HepG2 (cell line): ENCODE measurements at regions not wholly inside any gene's neighbourhood (a gene's known extent, or its start where the extent isn't known, plus 50 kb on each side); places are given as distances from the start of the nearest gene placed in this dataset.

Source experiments
- CCDC6 ChIP-seq: sonication (generic); formaldehyde crosslinking; IDR thresholded peaks from 2 replicates; pipeline ENCODE4 v1.8.1; 2022; ENCODE audit warnings: mild to moderate bottlenecking, missing genetic modification reagents, moderate library complexity
- GLI4 ChIP-seq: sonication (generic); formaldehyde crosslinking; IDR thresholded peaks from 2 replicates; pipeline ENCODE4 v1.5.1; 2020; ENCODE audit warnings: missing genetic modification reagents, mild to moderate bottlenecking, moderate library complexity, borderline replicate concordance
- JARID2 ChIP-seq: sonication (generic); formaldehyde crosslinking; IDR thresholded peaks from 2 replicates; pipeline ENCODE4 v1.8.1; 2023; ENCODE audit warnings: missing genetic modification reagents, inconsistent platforms; ENCODE audit not compliant: insufficient replicate concordance
- NFIC ChIP-seq: IDR thresholded peaks from 2 replicates; pipeline ENCODE4 v1.6.1; 2012; ENCODE audit warnings: mild to moderate bottlenecking, low read length, inconsistent platforms
- NRL ChIP-seq: sonication (generic); formaldehyde crosslinking; IDR thresholded peaks from 2 replicates; pipeline ENCODE4 v1.5.0; 2020; ENCODE audit warnings: missing genetic modification reagents, mild to moderate bottlenecking, moderate library complexity, borderline replicate concordance
- SALL1 ChIP-seq: sonication (generic); formaldehyde crosslinking; IDR thresholded peaks from 2 replicates; pipeline ENCODE4 v1.8.0; 2022; ENCODE audit warnings: mild to moderate bottlenecking, missing genetic modification reagents
- SCMH1 ChIP-seq: sonication (generic); formaldehyde crosslinking; IDR thresholded peaks from 2 replicates; pipeline ENCODE4 v1.9.0; 2021; ENCODE audit warnings: missing genetic modification reagents, mild to moderate bottlenecking, borderline replicate concordance
- SPEN ChIP-seq: sonication (generic); formaldehyde crosslinking; IDR thresholded peaks from 2 replicates; pipeline ENCODE4 v1.5.1; 2020; ENCODE audit warnings: low read depth, mild to moderate bottlenecking, missing genetic modification reagents
- STAG1 ChIP-seq: sonication (generic); formaldehyde crosslinking; IDR thresholded peaks from 2 replicates; pipeline ENCODE4 v1.4.0; 2020; ENCODE audit warnings: missing genetic modification reagents
- YEATS4 ChIP-seq: sonication (generic); formaldehyde crosslinking; IDR thresholded peaks from 2 replicates; pipeline ENCODE4 v1.4.0; 2020; ENCODE audit warnings: missing genetic modification reagents, borderline replicate concordance
- ZFY ChIP-seq: sonication (generic); formaldehyde crosslinking; IDR thresholded peaks from 2 replicates; pipeline ENCODE4 v1.4.0; 2020; ENCODE audit warnings: missing genetic modification reagents
- ZNF235 ChIP-seq: sonication (generic); formaldehyde crosslinking; IDR thresholded peaks from 2 replicates; pipeline ENCODE4 v1.8.1; 2023; ENCODE audit warnings: mild to moderate bottlenecking, missing genetic modification reagents, borderline replicate concordance
- ZNF598 ChIP-seq: sonication (generic); formaldehyde crosslinking; IDR thresholded peaks from 2 replicates; pipeline ENCODE4 v1.5.1; 2020; ENCODE audit warnings: mild to moderate bottlenecking, missing genetic modification reagents, borderline replicate concordance
- ZNF687 ChIP-seq: sonication (generic); formaldehyde crosslinking; IDR thresholded peaks from 2 replicates; pipeline ENCODE4 v1.5.1; 2020; ENCODE audit warnings: mild to moderate bottlenecking, missing genetic modification reagents, moderate library complexity
- ZNF776 ChIP-seq: sonication (generic); formaldehyde crosslinking; IDR thresholded peaks from 2 replicates; pipeline ENCODE4 v1.4.0; 2020; ENCODE audit warnings: mild to moderate bottlenecking, missing genetic modification reagents
- ZSCAN25 ChIP-seq: sonication (generic); formaldehyde crosslinking; IDR thresholded peaks from 2 replicates; pipeline ENCODE4 v1.8.0; 2022; ENCODE audit warnings: mild to moderate bottlenecking, missing genetic modification reagents
- TF ChIP-seq, protein P1 (sequence below): IDR thresholded peaks from 2 replicates; pipeline ENCODE4 v1.6.1; 2016; ENCODE audit warnings: missing compliant biosample characterization, missing genetic modification reagents, borderline replicate concordance

- TF ChIP-seq ZNF687 (CRISPR knock-in tag) (peak; percentile 30; the same call in 1 of the 2 replicates), CCDC6 (CRISPR knock-in tag) (peak; percentile 24; the same call in 1 of the 2 replicates), SCMH1 (no peak), SPEN (CRISPR knock-in tag) (peak; percentile 10; the same call in 1 of the 2 replicates), STAG1 (CRISPR knock-in tag) (peak; percentile 44; the same call in 1 of the 2 replicates), JARID2 (CRISPR knock-in tag) (no peak), ZSCAN25 (CRISPR knock-in tag) (0 out of 2 replicates have a peak, but pooled peaks have one; percentile 27), ZFY (CRISPR knock-in tag) (no peak), GLI4 (CRISPR knock-in tag) (peak; percentile 30; the same call in 1 of the 2 replicates), SALL1 (CRISPR knock-in tag) (peak; percentile 14; the same call in 1 of the 2 replicates), ZNF776 (CRISPR knock-in tag) (0 out of 2 replicates have a peak, but pooled peaks have one; percentile 29), YEATS4 (0 out of 2 replicates have a peak, but pooled peaks have one; percentile 31), NRL (CRISPR knock-in tag) (0 out of 2 replicates have a peak, but pooled peaks have one; percentile 13), ZNF235 (peak; percentile 32; the same call in 1 of the 2 replicates), ZNF598 (CRISPR knock-in tag) (0 out of 2 replicates have a peak, but pooled peaks have one; percentile 28), NFIC (no peak)
- TF ChIP-seq, protein P1, sequence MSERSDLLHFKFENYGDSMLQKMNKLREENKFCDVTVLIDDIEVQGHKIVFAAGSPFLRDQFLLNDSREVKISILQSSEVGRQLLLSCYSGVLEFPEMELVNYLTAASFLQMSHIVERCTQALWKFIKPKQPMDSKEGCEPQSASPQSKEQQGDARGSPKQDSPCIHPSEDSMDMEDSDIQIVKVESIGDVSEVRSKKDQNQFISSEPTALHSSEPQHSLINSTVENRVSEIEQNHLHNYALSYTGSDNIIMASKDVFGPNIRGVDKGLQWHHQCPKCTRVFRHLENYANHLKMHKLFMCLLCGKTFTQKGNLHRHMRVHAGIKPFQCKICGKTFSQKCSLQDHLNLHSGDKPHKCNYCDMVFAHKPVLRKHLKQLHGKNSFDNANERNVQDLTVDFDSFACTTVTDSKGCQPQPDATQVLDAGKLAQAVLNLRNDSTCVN, result no peak
Observed at GRCh38 chr5:117455236-117456233, 880.9 kb upstream of the SEMA6A start (continued).
